Esophagus mucosa (tissue), 1 donor: ENCODE measurements at regions not wholly inside any gene's neighbourhood (a gene's known extent, or its start where the extent isn't known, plus 50 kb on each side); places are given as distances from the start of the nearest gene placed in this dataset.
A peak's percentile ranks its signal among the peaks of the same experiment; 100 is the strongest.

Experiments
- ATAC-seq: fragments of 200-7000 bp; cut with Tn5 transposase; one replicate; pipeline ENCODE4 v1.9.1; 2020
- donor health status: DM: yes; HTN: yes; CAD: no.

DNA sequence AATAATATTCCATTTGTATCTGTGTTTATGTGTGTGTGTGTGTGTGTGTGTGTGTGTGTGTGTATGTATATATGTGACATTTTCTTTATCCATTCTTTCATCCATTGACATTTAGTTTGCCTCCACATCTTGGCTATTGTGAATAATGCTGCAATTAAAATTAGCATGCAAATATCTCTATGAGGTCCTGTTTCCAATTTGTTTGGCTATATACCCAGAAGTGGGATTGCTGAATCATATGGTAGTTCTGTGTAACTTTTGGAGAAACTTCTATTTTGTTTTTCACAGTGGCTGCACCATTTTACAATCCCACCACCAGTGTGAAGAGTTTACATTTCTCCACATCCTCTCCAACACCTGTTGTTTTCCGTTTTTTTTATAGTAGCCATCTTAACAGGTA, 53.1 kb downstream of the CH25H start:
- ATAC-seq = no peak

DNA sequence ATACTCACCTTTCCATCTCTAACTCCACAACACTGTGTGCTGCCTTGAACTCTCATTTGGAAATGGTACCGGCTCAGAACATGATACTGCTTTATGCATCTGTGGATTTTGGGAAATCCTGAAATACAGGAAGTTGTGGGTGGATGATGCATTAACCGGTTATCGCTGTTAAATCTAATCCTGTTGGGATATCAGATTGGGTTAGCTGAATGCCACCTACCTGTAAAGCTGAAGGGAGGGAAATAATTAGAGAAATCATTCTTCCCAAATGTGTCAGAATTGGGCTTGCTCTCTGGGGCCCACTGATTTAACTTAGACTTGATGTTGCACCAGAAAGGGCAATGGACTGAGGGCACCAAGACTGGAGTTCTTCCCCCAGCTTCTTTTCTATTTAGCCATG, 54.0 kb downstream of the CH25H start:
- peak; percentile 38 for ATAC-seq

DNA sequence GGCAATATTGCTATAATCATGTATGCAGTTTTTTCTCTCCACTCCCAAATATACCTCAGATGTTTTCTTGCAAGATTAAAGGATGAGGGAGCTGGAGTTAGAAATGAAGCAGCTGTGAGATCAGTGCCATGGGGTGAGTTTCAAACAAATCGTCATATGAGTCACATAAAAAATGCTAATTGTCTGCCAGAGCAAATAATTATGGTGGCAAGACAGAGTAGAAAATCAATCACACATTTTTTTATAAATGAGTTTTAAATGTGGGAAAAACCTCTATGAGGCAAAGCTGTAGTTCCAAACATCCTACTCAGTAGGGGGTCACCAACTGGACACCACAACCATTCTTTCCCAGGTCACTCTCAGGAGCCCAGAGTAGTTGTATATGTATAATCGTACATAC, 55.3 kb downstream of the CH25H start:
- ATAC-seq = no peak

DNA sequence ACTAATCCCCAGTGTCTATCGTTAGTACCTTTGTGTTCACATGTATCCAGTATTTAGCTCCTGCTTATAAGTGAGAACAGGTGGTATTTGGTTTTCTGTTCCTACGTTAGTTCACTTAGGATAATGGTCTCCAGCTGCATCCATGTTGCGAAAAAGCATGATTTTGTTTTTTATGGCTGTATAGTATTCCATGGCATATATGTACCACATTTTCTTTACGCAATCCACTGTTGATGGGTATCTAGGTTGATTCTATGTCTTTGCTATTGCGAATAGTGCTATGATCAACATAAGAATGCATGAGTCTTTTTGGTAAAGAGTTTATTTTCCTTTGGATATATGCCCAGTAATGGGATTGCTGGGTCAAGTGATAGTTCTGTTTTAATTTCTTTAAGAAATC, 59.1 kb downstream of the CH25H start:
- ATAC-seq = no peak

DNA sequence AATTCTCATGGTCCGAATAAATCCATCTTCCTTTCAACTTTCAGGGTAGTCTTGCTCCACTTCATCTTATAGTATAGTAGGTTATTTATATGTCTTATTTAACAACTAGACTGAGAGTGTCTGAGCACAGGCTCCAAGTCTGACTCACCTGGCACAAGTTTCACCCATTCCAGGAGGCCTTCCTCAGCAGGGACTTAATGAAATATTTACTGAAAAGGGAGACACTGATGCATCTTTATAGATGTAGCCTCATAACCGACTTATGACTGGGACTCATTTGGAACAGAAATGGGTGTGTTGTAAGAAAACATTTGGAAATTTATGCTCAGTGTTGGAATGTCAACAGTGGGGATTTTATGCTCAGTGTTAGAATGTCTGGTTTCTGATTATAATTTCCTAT, 59.9 kb downstream of the CH25H start:
- ATAC-seq = peak; percentile 57

DNA sequence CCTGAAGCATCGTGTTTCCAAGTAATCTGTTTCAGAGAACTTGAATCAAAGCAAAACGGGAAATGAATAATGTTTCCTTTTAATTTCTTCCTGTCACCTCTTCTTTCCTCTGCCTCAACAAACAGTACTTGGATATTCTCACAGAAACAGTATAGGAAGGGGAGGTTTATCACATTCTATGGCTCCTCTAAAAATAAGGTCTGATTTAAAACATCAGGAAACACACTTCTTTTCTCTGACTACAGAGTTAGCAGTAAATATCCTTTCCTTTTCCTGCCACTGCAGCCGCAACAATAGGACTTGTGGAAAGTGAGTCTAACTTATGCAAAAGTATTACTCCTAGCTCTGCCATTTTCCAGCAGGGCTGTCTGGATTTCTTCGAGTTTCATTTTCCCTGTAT, 62.3 kb downstream of the CH25H start:
- no peak for ATAC-seq

DNA sequence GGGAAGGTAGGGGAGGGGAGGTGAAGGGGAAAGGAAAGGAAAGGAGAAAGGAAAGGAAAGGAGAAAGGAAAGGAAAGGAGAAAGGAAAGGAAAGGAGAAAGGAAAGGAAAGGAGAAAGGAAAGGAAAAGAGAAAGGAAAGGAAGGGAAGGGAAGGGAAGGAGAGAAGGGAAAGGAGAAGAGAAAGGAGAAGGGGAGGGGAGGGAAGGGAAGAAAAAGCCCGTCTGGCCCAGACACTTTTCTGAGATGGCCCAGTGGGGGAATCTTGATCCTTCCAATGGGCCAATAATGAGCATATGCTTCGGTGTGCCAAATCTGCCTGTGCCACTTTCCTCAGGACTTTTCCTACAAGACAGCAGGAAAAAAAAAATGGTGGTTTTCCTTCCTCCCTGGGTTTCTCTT, 64.5 kb downstream of the CH25H start:
- ATAC-seq = no peak

DNA sequence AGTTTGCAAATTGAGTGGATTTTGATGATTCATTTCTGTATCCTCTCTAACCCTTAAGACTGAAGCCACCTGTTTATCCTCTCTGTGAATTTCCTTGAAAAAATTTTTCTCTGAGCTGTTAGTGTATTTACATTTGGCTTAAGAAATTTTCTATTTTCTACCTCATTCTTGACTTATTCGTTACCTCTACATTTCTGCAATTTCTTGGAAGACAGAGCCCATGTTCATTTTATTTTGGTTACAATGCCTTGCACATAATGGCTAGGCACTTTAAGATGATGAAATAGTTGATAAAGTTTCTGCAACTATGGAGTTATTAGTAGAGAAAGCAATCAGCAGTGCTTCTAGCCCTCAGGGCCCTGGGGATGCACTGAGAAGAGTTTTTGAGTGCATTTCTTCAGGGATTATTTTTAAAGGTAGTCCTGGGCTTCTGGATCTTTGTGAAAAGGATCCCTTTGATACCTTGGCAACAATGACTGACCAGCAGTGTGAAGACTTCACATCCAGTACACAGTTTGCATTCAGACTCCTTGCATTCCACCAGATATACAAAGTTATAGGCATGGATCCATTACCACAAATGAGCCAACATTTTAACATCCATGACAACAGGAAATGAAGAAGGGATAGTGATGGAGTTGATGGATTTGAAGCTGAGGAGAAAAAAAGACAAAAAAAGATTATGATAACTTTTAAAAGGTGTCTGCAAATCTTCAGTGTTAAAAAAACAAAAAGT, 68.2 kb downstream of the CH25H start:
- no peak for ATAC-seq

DNA sequence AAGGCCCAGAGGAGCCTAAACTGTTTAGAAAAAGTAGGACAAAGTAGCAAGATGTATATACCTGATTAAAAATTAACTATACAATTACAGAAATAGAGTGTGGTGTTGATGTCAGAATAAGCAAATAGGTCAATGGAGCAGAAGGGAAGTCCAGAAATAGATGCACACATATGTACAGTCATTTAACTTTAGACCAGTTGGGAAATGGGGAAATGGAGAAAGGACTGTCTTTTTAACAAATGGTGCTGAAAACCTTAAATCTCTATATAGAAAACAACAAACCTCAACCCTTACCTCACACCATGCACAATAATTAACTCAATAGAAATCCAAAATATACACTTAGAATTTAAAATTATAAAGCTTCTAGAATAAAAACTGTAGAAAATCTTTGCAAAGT, 72.2 kb downstream of the CH25H start:
- ATAC-seq = no peak

DNA sequence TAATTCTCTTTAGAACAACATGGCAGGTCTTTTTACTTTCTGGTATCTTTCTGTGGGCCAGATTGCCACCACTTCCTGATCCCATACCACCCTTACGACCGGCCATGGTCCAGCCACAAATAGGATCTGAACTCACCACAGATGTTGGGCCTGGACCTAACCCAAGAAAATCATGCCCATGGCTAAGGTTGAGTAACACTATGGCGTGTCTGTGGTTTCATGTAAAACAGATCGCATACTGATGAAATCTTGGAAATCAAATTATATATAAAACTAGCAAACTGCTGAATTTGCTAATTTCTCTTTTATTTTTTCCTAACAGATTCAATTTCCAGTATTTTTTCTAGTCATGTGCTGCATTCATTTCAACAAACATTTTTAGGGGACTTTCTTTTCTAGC, 77.2 kb downstream of the CH25H start:
- no peak for ATAC-seq

DNA sequence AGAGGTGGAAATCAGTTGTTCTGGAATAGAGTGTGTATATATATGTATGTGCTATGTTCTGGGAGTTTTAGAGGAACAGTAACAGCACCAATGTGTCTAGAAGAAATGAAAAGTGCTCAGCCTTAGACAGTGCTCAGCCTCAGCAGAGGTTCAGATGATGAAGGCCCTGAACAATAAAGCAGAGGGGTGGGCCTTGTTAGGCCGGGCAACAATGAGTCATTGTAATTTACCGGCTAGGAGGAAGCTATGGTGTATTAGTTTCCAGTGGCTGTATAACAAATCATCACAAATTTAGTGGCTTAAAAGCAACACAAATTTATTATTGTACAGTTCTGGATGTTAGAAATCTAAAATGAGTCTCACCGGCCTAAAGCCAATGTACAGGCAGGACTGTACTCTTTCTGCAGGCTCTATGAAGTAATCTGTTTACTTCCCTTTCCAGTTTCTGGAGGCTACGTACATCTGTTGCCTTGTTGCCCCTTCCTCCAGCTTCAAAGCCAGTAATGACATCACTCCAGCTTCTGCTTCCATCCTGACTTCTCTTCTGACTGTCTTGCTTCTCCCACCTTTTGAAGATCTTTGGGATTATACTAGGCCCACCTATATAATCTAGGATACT, 84.6 kb downstream of the CH25H start:
- peak; percentile 80 for ATAC-seq

DNA sequence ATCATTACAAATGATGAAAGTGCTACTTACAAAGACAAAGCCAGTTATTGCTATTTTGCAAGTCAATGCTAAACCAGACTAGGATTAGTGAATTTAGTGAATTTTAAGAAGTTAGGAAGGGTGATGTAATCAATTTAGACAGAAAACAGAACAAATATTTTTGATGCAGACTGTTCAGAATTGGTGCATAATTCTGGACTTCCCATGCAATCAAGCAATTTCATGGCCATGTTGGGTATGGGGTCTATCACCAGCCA, 85.4 kb downstream of the CH25H start:
- ATAC-seq = no peak

DNA sequence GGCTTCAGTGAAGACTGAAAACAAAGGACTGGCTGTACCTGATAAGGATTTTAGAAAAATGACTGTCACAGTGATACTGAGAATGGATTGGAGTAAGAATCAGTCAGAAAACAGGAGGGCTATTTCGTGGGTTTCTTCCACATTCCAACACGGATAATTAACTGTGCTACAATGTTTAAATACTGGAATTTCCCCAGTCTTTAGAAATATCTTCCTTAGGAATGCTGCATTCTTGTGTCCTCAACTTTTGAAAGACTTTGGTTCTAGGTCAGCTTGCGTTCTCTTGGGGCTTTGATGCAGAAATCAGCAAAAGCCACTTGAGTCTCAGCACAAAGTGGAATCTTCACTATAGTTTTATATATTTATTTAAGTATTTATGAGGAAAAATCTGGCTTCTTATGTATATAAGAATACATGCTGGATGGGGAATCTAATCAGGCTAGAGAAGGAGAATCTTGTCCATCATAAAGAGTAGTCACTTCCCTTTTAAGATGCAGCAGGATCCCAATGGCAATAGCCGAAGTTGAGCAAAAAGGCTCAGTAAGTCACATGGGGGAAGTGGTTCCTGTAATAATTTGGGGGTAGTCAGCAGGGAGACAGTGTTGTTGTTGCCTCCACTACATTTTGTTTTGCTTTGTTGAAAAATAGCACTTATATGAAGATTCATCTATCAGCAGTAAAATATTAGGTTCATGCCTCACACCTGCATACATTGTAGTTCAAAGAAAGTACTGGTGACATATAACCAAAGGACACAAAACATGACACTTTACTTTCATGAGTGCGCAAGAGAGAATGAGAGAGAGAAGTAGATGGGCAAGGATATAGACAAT, 86.0 kb downstream of the CH25H start:
- no peak for ATAC-seq

DNA sequence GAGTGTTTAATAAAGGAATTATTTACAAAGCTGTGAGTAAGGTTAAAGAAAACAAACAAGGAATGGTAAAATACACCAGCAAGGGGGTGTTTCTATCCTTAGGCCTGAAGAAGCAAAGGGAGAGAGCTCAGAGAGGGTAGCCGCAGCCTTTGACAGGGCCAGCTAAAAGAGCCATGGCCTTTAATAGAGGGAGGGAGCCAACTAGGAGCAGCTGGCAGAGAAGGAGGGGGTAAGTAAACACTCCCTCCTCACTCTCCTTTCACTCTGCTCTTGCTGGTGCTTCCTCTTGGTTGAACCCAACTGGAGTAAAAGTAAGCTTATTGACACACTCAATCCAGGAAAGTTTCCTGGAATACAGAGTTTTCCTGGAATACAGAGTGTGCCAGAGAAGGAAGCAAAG, 87.5 kb downstream of the CH25H start:
- no peak for ATAC-seq

DNA sequence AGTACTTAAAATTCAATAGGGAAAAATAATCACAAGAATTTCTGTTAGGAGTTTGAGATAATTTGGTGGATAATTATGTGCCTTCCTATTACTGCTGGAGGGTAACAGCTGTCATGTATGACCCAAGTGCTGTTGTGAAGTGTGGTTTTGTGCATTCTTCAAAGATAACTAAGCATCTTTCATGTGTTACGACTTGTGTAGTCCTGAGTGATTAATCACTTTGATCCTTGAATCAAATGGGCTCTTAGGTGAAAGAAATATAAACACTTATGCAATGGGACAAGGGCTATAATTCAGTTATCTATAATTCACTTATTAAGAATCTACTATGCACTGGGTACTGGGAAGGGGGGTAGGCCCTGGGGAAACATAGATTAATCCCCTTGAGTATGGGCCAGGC, 89.0 kb downstream of the CH25H start:
- ATAC-seq = peak; percentile 83

DNA sequence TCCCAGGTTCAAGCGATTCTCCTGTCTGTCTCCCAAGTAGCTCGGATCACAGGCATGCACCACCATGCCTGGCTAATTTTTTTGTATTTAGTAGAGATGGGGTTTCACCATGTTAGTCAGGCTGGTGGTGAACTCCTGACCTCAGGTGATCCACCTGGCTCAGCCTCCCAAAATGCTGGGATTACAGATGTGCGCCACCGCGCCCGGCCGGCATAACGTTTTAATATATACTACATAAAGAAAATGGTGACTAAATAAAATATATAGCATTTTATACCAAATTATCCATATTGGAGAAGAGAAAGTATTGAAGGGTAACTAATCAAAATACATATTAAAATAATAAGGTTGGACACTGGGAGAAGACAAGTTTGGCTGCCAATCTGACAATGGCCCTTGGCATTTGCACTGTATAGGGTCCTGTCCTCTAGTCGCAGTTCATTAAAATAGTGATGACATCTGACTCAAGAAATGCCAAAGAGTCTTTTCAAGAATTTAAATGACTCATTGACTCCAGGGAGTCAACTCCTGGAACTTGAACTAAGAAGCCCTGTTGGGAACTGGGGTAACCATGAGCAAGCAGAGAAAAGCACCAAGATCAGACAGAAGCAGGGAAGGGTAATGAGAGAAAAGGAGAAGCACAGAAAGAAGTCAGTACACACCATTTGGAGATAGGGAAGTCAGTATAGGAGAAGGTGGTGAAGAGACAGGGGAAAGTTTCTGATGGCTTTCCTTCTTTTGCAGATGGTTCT, 91.1 kb downstream of the CH25H start:
- peak; percentile 59 for ATAC-seq

DNA sequence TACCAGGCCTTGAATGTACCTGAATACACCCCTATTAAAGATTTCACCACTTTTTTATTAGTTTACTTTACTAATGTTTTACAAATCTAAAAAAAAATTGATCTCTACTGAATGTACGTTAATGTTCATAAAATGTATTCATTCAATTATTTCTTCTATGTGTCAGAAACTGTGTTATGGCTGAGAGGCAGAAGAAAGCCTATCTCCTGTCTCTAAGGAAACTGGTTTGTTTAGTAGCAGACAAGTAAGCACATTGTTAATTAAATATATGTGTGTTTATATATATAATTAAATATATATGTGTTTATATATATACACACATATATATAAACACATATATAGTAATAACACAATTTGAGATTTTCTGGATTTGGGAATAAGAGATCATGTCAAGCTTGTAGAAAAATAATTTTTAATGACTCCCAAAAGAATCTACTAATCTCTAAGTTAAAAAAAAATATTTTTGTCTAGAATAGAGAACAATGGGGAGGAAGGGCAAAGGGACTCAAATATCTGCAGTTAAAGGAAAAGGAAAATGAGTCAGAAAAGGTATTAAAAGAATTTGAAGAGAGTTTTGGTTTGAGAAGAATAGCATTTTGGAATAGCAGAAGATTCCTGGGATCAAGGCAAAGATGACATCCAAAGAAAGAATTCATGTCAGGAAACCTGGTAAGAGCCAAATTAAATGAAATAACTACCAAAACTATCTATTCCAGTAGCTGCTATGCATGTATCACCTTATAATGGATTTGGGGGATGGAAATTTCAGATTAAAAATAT, 92.1 kb downstream of the CH25H start:
- ATAC-seq = no peak

DNA sequence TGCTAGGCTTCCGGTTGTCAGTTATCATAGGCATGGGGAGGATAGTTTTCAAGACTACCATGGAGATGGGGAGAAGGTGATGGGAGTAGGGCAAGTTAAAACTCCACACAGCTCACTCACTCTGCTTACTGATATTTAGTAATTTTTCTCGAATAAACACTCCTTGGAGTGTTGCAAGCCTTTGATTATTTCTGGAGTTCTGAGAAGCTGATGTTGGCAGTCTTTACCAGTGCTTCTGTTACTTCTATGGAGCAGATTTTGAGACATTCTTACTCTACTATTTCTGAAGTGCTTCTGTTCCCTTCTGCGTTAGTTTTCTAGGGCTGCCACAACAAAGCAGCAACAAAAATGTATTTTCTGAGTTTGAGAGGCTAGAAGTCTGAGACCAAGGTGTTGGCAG, 104.4 kb downstream of the CH25H start:
- no peak for ATAC-seq

DNA sequence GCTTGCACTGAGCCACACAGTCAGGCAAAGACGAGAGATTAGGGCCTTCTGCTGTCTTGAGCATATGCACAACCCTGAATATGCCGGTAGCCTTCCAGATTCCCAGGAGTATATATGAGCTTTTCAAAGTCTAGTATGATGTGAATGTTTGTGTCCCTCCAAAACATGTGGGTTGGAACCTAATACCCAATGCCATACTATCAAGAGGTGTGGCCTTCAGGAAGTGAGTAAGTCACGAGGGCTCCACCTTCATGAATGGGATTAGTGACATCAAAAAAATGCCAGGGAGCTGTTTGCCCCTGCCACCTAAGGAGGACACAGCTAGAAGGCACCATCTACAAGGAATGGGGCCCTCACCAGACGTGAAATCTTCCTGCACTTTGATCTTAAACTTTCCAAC, 105.2 kb downstream of the CH25H start:
- ATAC-seq = no peak

DNA sequence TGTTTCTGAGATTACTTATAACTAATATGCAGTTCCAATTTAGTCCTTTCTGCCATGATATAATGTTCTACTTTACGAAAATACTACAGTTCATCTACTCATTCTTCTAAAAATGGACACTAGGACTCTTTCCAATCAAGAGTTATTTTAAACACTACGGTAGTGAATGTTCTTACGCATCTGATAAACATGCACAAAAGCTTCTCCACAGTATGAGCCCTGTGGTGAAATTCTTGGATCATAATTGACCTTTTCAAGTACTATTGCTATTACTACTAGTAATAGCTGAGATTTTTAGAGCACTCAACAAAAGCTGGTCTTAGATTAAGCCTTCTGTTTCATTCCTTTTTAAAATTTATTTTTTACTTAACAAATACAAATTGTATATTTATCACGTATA, 106.4 kb downstream of the CH25H start:
- ATAC-seq = no peak

DNA sequence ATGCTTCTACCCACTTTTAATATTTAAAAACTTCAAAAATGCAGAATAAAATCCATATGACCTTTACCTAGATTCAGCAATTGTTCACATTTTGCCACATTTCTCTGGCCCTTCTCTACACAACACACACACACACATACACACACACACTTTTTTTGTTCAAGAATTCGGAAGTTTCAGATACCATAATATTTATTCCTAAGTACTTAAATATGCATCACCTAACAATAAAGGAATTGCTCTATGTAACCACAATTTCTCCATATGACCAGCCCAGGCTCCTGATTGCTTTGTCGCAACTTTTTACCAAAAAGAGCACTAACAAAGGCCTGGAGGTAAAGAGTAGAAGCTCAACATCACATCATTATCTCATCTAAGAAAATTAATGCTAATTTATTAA, 106.6 kb downstream of the FAS start:
- no peak for ATAC-seq

DNA sequence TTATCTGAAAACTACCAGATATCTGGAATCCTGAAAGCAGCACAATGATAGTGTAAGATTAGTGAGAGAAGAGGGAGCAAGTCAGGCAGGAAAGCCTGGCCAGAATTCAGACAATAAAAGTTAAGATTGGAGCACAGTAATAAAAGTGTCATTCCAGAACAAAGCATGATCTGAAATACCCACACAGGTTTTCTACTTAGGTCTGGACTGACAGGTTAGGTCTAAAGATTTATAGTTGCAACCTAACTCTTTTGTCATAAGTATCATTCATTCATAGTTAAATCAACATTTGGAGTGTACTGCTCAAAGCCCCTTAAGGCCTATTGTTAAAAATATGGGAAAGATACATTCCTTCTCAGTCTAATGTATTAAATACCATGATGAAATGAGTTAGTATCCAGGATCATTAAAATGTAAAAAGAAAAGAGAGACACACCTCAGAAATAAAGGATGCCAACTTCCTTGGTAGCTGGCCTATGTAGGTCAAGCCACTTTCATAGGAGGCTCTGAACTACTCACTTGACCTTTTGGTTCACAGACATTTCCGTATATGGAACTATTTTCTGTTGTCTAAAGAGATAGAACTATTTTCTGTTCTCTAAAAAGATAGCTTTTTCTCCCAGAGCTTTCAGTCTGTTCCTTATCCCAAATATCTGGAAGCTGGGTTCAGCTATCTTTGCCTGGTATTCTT, 105.2 kb downstream of the FAS start:
- no peak for ATAC-seq
